MM.1S (cell line): ENCODE measurements at regions not wholly inside any gene's neighbourhood (a gene's known extent, or its start where the extent isn't known, plus 50 kb on each side); places are given as distances from the start of the nearest gene placed in this dataset.

Experiments used
- CTCF ChIP-seq: fragments of 300-600 bp; sonication (generic); IDR thresholded peaks from 2 replicates; pipeline ENCODE4 v1.5.1; 2016; ENCODE audit warnings: antibody characterized with exemption, low read length, mixed read lengths
- EZH2 ChIP-seq: fragments of 300-600 bp; sonication (generic); optimal IDR thresholded peaks from 2 replicates; pipeline ENCODE3; 2017; ENCODE audit warnings: low read depth, mild to moderate bottlenecking, antibody characterized with exemption, low read length, mixed read lengths
- EZH2phosphoT487 ChIP-seq: fragments of 300-600 bp; sonication (generic); IDR thresholded peaks from 2 replicates; pipeline ENCODE4 v1.6.1; 2018; ENCODE audit warnings: antibody characterized with exemption, low read length

- TF ChIP-seq CTCF (no peak), EZH2phosphoT487 (no peak), EZH2 (no peak)
These were observed 510.8 kb upstream of the SYNCRIP start for GRCh38 chr6:86153521-86153920.
